GM23338 (cell line): ENCODE measurements at regions not wholly inside any gene's neighbourhood (a gene's known extent, or its start where the extent isn't known, plus 50 kb on each side); places are given as distances from the start of the nearest gene placed in this dataset.
A peak's percentile ranks its signal among the peaks of the same experiment; 100 is the strongest.

Experiments used
- ATAC-seq: fragments of 200-7000 bp; cut with Tn5 transposase; 3 replicates; pipeline ENCODE4 v1.9.1; 2020
- DNase-seq: peaks from one replicate; pipeline ENCODE4 v3.0.0-alpha.2; 2015; ENCODE audit warnings: low spot score
- H2AFZ ChIP-seq: fragments of 200-600 bp; sonication (generic); 2 replicates; pipeline ENCODE4 v1.8.0; 2016; ENCODE audit warnings: antibody characterized with exemption, mild to moderate bottlenecking, moderate library complexity
- H3F3A ChIP-seq: fragments of 200-600 bp; sonication (generic); replicated peaks from 2 replicates; pipeline ENCODE4 v1.8.0; 2017; ENCODE audit warnings: antibody characterized with exemption, mixed run types, low read depth
- H3K27ac ChIP-seq: fragments of 200-600 bp; sonication (generic); 2 replicates; pipeline ENCODE4 v1.6.1; 2016; ENCODE audit warnings: low read depth
- H3K27me3 ChIP-seq: fragments of 200-600 bp; sonication (generic); 2 replicates; pipeline ENCODE4 v1.8.0; 2016; ENCODE audit warnings: mild to moderate bottlenecking, mixed run types, moderate library complexity; ENCODE audit not compliant: insufficient read depth
- H3K36me3 ChIP-seq: fragments of 200-600 bp; sonication (generic); 2 replicates; pipeline ENCODE4 v1.8.0; 2016; ENCODE audit warnings: mild to moderate bottlenecking; ENCODE audit not compliant: insufficient read depth
- H3K4me1 ChIP-seq: fragments of 200-600 bp; sonication (generic); 2 replicates; pipeline ENCODE4 v1.8.0; 2016; ENCODE audit warnings: mild to moderate bottlenecking, moderate library complexity; ENCODE audit not compliant: insufficient read depth
- H3K4me2 ChIP-seq: fragments of 200-600 bp; sonication (generic); 2 replicates; pipeline ENCODE4 v1.7.1; 2017; ENCODE audit warnings: mixed run types
- H3K4me3 ChIP-seq: fragments of 200-600 bp; sonication (generic); 2 replicates; pipeline ENCODE4 v1.6.1; 2016; ENCODE audit warnings: mixed run types
- H3K79me2 ChIP-seq: fragments of 200-600 bp; sonication (generic); replicated peaks from 2 replicates; pipeline ENCODE4 v1.8.0; 2017; ENCODE audit warnings: mild to moderate bottlenecking; ENCODE audit not compliant: insufficient read depth
- H3K9me2 ChIP-seq: fragments of 200-600 bp; sonication (generic); 2 replicates; pipeline ENCODE4 v1.8.0; 2017; ENCODE audit not compliant: insufficient read depth
- H4K20me1 ChIP-seq: fragments of 200-600 bp; sonication (generic); replicated peaks from 2 replicates; pipeline ENCODE4 v1.8.0; 2017; ENCODE audit warnings: mild to moderate bottlenecking; ENCODE audit not compliant: insufficient read depth
- H3K27ac Mint-ChIP-seq: 2 replicates; pipeline ENCODE4 v1.8.0; 2020; ENCODE audit warnings: inconsistent platforms, mild to moderate bottlenecking, moderate library complexity, mixed read lengths
- H3K27me3 Mint-ChIP-seq: 3 replicates; pipeline ENCODE4 v1.8.0; 2022; ENCODE audit warnings: low read depth, mild to moderate bottlenecking, moderate library complexity, mixed read lengths, inconsistent platforms; ENCODE audit not compliant: insufficient read depth, poor library complexity
- H3K36me3 Mint-ChIP-seq: 3 replicates; pipeline ENCODE4 v1.8.0; 2021; ENCODE audit warnings: low read depth, mild to moderate bottlenecking, inconsistent platforms, moderate library complexity, mixed read lengths
- H3K4me1 Mint-ChIP-seq: 3 replicates; pipeline ENCODE4 v1.8.0; 2020; ENCODE audit warnings: mild to moderate bottlenecking, inconsistent platforms, mixed read lengths
- H3K4me3 Mint-ChIP-seq: 3 replicates; pipeline ENCODE4 v1.8.0; 2021; ENCODE audit warnings: moderate library complexity, mild to moderate bottlenecking, inconsistent platforms, mixed read lengths
- H3K9me3 Mint-ChIP-seq: 3 replicates; pipeline ENCODE4 v1.8.0; 2020; ENCODE audit warnings: moderate library complexity, mild to moderate bottlenecking, inconsistent platforms, mixed read lengths
- CREB1 ChIP-seq: fragments of 250-450 bp; sonication (Bioruptor Pico); IDR thresholded peaks from 2 replicates; pipeline ENCODE4 v1.5.0; 2020; ENCODE audit warnings: low read depth, mild to moderate bottlenecking, moderate library complexity
- CTCF ChIP-seq, 2 experiments: fragments of 200-600 bp in 1 of 2; sonication (generic) in 1 of 2; conservative IDR thresholded peaks; 2 replicates each; pipeline versions ENCODE4 v1.5.1 to v1.6.1; 2016 to 2017; ENCODE audit warnings: antibody characterized with exemption in 2 of 2, low read depth in 2 of 2, mild to moderate bottlenecking in 2 of 2, moderate library complexity in 1 of 2
- EZH2 ChIP-seq: fragments of 200-600 bp; sonication (generic); IDR thresholded peaks from one replicate; pipeline ENCODE4 v1.8.0; 2017; ENCODE audit warnings: antibody characterized with exemption, mild to moderate bottlenecking, low read depth; ENCODE audit not compliant: unreplicated experiment
- EZH2phosphoT487 ChIP-seq: fragments of 200-600 bp; sonication (generic); IDR thresholded peaks from one replicate; pipeline ENCODE4 v1.8.1; 2018; ENCODE audit warnings: antibody characterized with exemption; ENCODE audit not compliant: unreplicated experiment
- JUNB ChIP-seq: IDR thresholded peaks from one replicate; pipeline ENCODE4 v1.6.1; 2016; ENCODE audit warnings: antibody characterized with exemption; ENCODE audit not compliant: unreplicated experiment
- NANOG ChIP-seq: IDR thresholded peaks from 2 replicates; pipeline ENCODE4 v1.6.1; 2016; ENCODE audit warnings: antibody characterized with exemption, borderline replicate concordance
- POLR2AphosphoS5 ChIP-seq: IDR thresholded peaks from 2 replicates; pipeline ENCODE4 v1.6.1; 2016; ENCODE audit warnings: antibody characterized with exemption, low read depth
- STAT1 ChIP-seq: IDR thresholded peaks from one replicate; pipeline ENCODE4 v1.6.1; 2016; ENCODE audit warnings: antibody characterized with exemption; ENCODE audit not compliant: unreplicated experiment
- ZNF114 ChIP-seq: fragments of 250-450 bp; sonication (Bioruptor Pico); IDR thresholded peaks from 2 replicates; pipeline ENCODE4 v1.5.0; 2020; ENCODE audit warnings: mild to moderate bottlenecking, moderate library complexity
- ZNF331 ChIP-seq: fragments of 250-450 bp; sonication (Bioruptor Pico); IDR thresholded peaks from 2 replicates; pipeline ENCODE4 v1.5.0; 2020; ENCODE audit warnings: low read depth, mild to moderate bottlenecking, moderate library complexity
- ZNF462 ChIP-seq: fragments of 250-450 bp; sonication (Bioruptor Pico); IDR thresholded peaks from 2 replicates; pipeline ENCODE4 v1.5.0; 2020; ENCODE audit warnings: mild to moderate bottlenecking, moderate library complexity
- TF ChIP-seq, protein P1 (sequence below): IDR thresholded peaks from one replicate; pipeline ENCODE4 v1.6.1; 2018; ENCODE audit warnings: antibody characterized with exemption; ENCODE audit not compliant: unreplicated experiment
- TF ChIP-seq, protein P2 (sequence below): IDR thresholded peaks from 2 replicates; pipeline ENCODE4 v1.6.1; 2016; ENCODE audit warnings: antibody characterized with exemption

DNA sequence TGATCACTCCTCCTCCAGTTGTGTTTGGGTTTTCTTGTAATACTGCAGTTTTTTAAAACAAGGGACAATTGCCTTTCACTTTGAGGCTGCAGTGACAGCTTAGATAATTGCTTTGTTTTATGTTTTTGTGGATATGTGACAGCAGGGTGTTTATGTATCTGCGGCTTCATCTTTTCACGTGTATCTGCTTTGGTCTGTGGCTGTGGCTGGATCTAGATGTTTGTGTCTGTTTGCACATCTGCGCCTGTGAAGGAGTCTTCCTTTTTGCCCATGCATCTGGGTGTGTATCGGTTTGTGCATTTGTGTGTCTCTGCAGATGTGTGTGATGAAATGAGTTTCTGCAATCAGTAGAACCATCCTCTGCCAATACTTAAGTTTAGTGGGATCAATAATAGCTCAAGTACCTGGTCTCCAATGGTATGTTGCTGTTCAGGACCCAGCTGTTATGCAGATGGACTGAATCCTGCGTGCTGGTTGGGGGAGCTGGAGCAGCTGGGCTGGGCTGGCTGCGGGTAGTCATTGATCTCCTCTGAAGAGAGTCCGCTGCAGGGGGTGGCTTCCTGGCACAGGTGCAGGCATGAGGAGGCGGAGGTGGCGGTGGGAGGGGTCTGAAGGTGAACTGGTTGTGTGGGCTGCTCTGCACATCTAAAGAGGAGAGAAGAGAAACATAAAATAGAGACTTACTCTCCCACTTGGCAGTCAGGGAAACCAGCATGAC is 390.3 kb downstream of the SH2D1A start:
- Mint-ChIP-seq H3K27ac (peak overlapping the region; percentile 83), H3K4me1 (peaks cover 48% of the 10 kb centered on the region), H3K4me3 (peak overlapping the region; percentile 52), H3K36me3 (no peaks in the 10 kb centered on the region), H3K9me3 (no peaks in the 10 kb centered on the region), H3K27me3 (peaks cover 3% of the 10 kb centered on the region)
- no peaks in the 10 kb centered on the region for H3K79me2 ChIP-seq
- H2AFZ ChIP-seq, result no peak overlapping the region
- peaks cover 25% of the 10 kb centered on the region for H3K4me1 ChIP-seq
- TF ChIP-seq, protein P1, sequence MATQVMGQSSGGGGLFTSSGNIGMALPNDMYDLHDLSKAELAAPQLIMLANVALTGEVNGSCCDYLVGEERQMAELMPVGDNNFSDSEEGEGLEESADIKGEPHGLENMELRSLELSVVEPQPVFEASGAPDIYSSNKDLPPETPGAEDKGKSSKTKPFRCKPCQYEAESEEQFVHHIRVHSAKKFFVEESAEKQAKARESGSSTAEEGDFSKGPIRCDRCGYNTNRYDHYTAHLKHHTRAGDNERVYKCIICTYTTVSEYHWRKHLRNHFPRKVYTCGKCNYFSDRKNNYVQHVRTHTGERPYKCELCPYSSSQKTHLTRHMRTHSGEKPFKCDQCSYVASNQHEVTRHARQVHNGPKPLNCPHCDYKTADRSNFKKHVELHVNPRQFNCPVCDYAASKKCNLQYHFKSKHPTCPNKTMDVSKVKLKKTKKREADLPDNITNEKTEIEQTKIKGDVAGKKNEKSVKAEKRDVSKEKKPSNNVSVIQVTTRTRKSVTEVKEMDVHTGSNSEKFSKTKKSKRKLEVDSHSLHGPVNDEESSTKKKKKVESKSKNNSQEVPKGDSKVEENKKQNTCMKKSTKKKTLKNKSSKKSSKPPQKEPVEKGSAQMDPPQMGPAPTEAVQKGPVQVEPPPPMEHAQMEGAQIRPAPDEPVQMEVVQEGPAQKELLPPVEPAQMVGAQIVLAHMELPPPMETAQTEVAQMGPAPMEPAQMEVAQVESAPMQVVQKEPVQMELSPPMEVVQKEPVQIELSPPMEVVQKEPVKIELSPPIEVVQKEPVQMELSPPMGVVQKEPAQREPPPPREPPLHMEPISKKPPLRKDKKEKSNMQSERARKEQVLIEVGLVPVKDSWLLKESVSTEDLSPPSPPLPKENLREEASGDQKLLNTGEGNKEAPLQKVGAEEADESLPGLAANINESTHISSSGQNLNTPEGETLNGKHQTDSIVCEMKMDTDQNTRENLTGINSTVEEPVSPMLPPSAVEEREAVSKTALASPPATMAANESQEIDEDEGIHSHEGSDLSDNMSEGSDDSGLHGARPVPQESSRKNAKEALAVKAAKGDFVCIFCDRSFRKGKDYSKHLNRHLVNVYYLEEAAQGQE, result no peak
- no peak for TF ChIP-seq JUNB
- TF ChIP-seq ZNF331, result no peak
- TF ChIP-seq, protein P2, sequence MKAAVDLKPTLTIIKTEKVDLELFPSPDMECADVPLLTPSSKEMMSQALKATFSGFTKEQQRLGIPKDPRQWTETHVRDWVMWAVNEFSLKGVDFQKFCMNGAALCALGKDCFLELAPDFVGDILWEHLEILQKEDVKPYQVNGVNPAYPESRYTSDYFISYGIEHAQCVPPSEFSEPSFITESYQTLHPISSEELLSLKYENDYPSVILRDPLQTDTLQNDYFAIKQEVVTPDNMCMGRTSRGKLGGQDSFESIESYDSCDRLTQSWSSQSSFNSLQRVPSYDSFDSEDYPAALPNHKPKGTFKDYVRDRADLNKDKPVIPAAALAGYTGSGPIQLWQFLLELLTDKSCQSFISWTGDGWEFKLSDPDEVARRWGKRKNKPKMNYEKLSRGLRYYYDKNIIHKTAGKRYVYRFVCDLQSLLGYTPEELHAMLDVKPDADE, result no peak
- no peak for TF ChIP-seq ZNF114 (CRISPR knock-in tag)
- no peak for TF ChIP-seq EZH2
- TF ChIP-seq CREB1, result no peak
- no peak for TF ChIP-seq NANOG
- TF ChIP-seq EZH2phosphoT487, result no peak
- no peak for TF ChIP-seq CTCF (conservative IDR thresholded peaks at IDR 0.05; ENCODE audit: low read depth in 2 of 2)
- no peak for TF ChIP-seq ZNF462
- TF ChIP-seq STAT1, result no peak
- TF ChIP-seq POLR2AphosphoS5, result no peak
- no peaks in the 10 kb centered on the region for H3K27me3 ChIP-seq
- H3F3A ChIP-seq, result no peaks in the 10 kb centered on the region
- DNase-seq, result peak; percentile 89
- no peaks in the 10 kb centered on the region for H3K9me2 ChIP-seq
- H3K27ac ChIP-seq, result peak overlapping the region; percentile 94; the same call in 1 of the 2 replicates
- H3K36me3 ChIP-seq, result no peaks in the 10 kb centered on the region
- peak overlapping the region; percentile 38; the same call in 1 of the 2 replicates for H3K4me3 ChIP-seq
- peak; percentile 98 for ATAC-seq
- peak overlapping the region; percentile 73 for H3K4me2 ChIP-seq
- H4K20me1 ChIP-seq, result no peaks in the 10 kb centered on the region
